SHP77 (cell line): ENCODE measurements at regions not wholly inside any gene's neighbourhood (a gene's known extent, or its start where the extent isn't known, plus 50 kb on each side); places are given as distances from the start of the nearest gene placed in this dataset.
"Not testable (repeated sequence)": the region's sequence is repeated elsewhere in the genome, so short reads cannot be mapped to it uniquely, and the experiment has no call there.

Experiments
- DNase-seq, 2 experiments: peaks; one replicate each; lab custom pipeline; 2025; lab: John Stamatoyannopoulos, UW

GRCh38 chr21:35309316-35309715, 260.2 kb upstream of the RUNX1 start:
- DNase-seq, result no peak

GRCh38 chr21:35303085-35303484, 254.0 kb upstream of the RUNX1 start:
- no peak for DNase-seq

- no peak for DNase-seq
Observed at GRCh38 chr21:35298757-35299156, 249.7 kb upstream of the RUNX1 start.

GRCh38 chr21:35297665-35298064, 248.6 kb upstream of the RUNX1 start:
- DNase-seq, result no peak

GRCh38 chr21:35294231-35294898, 245.3 kb upstream of the RUNX1 start:
- DNase-seq, result no peak

GRCh38 chr21:35291973-35292627, 243.0 kb upstream of the RUNX1 start:
- no peak for DNase-seq

- DNase-seq, result no peak
Observed at GRCh38 chr21:35291034-35291433, 241.9 kb upstream of the RUNX1 start.

GRCh38 chr21:35288238-35288637, 239.1 kb upstream of the RUNX1 start:
- DNase-seq, result no peak

- no peak for DNase-seq
Observed at GRCh38 chr21:35284199-35284598, 235.1 kb upstream of the RUNX1 start.

GRCh38 chr21:35282944-35283343, 233.8 kb upstream of the RUNX1 start:
- DNase-seq, result no peak

- DNase-seq, result no peak
Observed at GRCh38 chr21:35281956-35282355, 232.9 kb upstream of the RUNX1 start.

- DNase-seq, result no peak
Observed at GRCh38 chr21:35280231-35280630, 231.1 kb upstream of the RUNX1 start.

- no peak for DNase-seq
Observed at GRCh38 chr21:35275776-35276175, 226.7 kb upstream of the RUNX1 start.

GRCh38 chr21:35274923-35275322, 225.8 kb upstream of the RUNX1 start:
- DNase-seq, result no peak

- no peak for DNase-seq
Observed at GRCh38 chr21:35274090-35274489, 225.0 kb upstream of the RUNX1 start.

GRCh38 chr21:35273333-35273732, 224.2 kb upstream of the RUNX1 start:
- peak in 1 of 2 experiments; percentile 9 for DNase-seq

GRCh38 chr21:35271344-35272118, 222.4 kb upstream of the RUNX1 start:
- DNase-seq, result not testable (repeated sequence)

- no peak for DNase-seq
Observed at GRCh38 chr21:35268817-35269216, 219.7 kb upstream of the RUNX1 start.

GRCh38 chr21:35268261-35268660, 219.2 kb upstream of the RUNX1 start:
- no peak for DNase-seq

- no peak for DNase-seq
Observed at GRCh38 chr21:35266546-35266945, 217.4 kb upstream of the RUNX1 start.

- no peak for DNase-seq
Observed at GRCh38 chr21:35265170-35265877, 216.2 kb upstream of the RUNX1 start.

GRCh38 chr21:35259457-35259856, 210.4 kb upstream of the RUNX1 start:
- no peak for DNase-seq
